ENCODE measurements at regions not wholly inside any gene's neighbourhood (a gene's known extent, or its start where the extent isn't known, plus 50 kb on each side); places are given as distances from the start of the nearest gene placed in this dataset.

DNA sequence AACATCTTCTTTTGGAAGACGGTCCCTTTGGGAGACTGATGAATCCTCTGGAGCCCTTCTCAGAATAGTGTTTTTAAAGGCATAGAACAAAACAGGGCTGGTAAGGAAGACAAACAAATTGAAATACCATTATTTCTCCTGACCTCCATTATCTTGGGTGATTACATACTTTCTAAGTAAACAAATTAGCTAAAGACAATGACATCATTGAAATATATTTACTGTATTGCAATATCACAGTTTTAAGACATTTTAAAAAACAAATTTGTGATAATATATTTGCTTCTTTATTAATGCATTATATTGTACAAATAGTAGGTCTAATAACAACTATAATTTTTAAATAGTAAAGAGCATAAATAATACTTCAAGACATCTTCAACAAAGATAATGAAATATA lies 152.2 kb upstream of the CDK1 start:
- Histone ChIP-seq H3K27ac (ENCODE audit: low read depth, low read length) (no peak overlapping the region), H3K27me3 (ENCODE audit: control insufficient read depth in 3 of 3, insufficient read depth in 3 of 3, low read length in 3 of 3) (no peaks in the 10 kb centered on the region), H3K36me3 (ENCODE audit: control insufficient read depth in 3 of 3, insufficient read depth in 3 of 3, low read length in 3 of 3) (no peaks in the 10 kb centered on the region), H3K9me3 (ENCODE audit: control insufficient read depth in 3 of 3, low read length in 3 of 3) (no peaks in the 10 kb centered on the region), H3K4me1 (ENCODE audit: control insufficient read depth in 3 of 3, insufficient read depth in 3 of 3, low read length in 3 of 3) (no peaks in the 10 kb centered on the region), H3K9ac (ENCODE audit: low read depth in 1 of 3, low read length in 3 of 3) (no peak overlapping the region), H3K4me3 (ENCODE audit: low read length in 3 of 3) (no peak overlapping the region)

DNA sequence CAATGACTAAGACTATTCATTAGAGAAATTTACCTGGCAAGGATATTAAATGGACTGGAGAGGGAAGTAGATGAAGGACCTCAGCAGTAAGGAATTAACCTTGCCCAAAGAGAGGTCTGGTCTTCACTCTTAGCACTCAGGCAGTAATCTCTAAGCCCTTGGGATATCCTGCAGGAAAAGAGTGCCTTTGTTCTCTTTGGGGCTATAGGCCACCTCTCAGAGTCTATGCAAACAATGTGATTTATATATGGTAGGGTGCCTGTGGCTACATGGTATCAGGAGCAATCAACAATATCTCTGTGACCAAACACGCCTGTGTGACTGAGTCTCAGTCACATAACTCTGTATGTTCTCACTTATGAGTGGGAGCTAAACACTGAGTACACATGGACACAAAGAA lies 154.7 kb upstream of the CDK1 start:
- no peaks in the 10 kb centered on the region for H3K4me1 ChIP-seq (ENCODE audit: control insufficient read depth in 3 of 3, insufficient read depth in 3 of 3, low read length in 3 of 3)
- no peaks in the 10 kb centered on the region for H3K9me3 ChIP-seq (ENCODE audit: control insufficient read depth in 3 of 3, low read length in 3 of 3)
- no peak overlapping the region for H3K9ac ChIP-seq (ENCODE audit: low read depth in 1 of 3, low read length in 3 of 3)
- no peak overlapping the region for H3K4me3 ChIP-seq (ENCODE audit: low read length in 3 of 3)
- no peaks in the 10 kb centered on the region for H3K36me3 ChIP-seq (ENCODE audit: control insufficient read depth in 3 of 3, insufficient read depth in 3 of 3, low read length in 3 of 3)
- H3K27ac ChIP-seq (ENCODE audit: low read depth, low read length): no peak overlapping the region
- no peaks in the 10 kb centered on the region for H3K27me3 ChIP-seq (ENCODE audit: control insufficient read depth in 3 of 3, insufficient read depth in 3 of 3, low read length in 3 of 3)

- H3K9me3 ChIP-seq (ENCODE audit: control insufficient read depth in 3 of 3, low read length in 3 of 3): no peaks in the 10 kb centered on the region
These were observed 157.3 kb upstream of the CDK1 start for GRCh38 chr10:60621018-60621417.

GRCh38 chr10:60618861-60619260 lies 159.4 kb upstream of the CDK1 start:
- no peaks in the 10 kb centered on the region for H3K36me3 ChIP-seq (ENCODE audit: control insufficient read depth in 3 of 3, insufficient read depth in 3 of 3, low read length in 3 of 3)
- no peak overlapping the region for H3K4me3 ChIP-seq (ENCODE audit: low read length in 3 of 3)
- no peaks in the 10 kb centered on the region for H3K9me3 ChIP-seq (ENCODE audit: control insufficient read depth in 3 of 3, low read length in 3 of 3)
- no peak overlapping the region for H3K9ac ChIP-seq (ENCODE audit: low read depth in 1 of 3, low read length in 3 of 3)
- no peaks in the 10 kb centered on the region for H3K27me3 ChIP-seq (ENCODE audit: control insufficient read depth in 3 of 3, insufficient read depth in 3 of 3, low read length in 3 of 3)
- no peaks in the 10 kb centered on the region for H3K4me1 ChIP-seq (ENCODE audit: control insufficient read depth in 3 of 3, insufficient read depth in 3 of 3, low read length in 3 of 3)
- no peak overlapping the region for H3K27ac ChIP-seq (ENCODE audit: low read depth, low read length)

More at GRCh38 chr10:60621018-60621417, 157.3 kb upstream of the CDK1 start:
- Histone ChIP-seq H3K4me1 (ENCODE audit: control insufficient read depth in 3 of 3, insufficient read depth in 3 of 3, low read length in 3 of 3) (no peaks in the 10 kb centered on the region), H3K9ac (ENCODE audit: low read depth in 1 of 3, low read length in 3 of 3) (no peak overlapping the region), H3K4me3 (ENCODE audit: low read length in 3 of 3) (no peak overlapping the region), H3K36me3 (ENCODE audit: control insufficient read depth in 3 of 3, insufficient read depth in 3 of 3, low read length in 3 of 3) (no peaks in the 10 kb centered on the region), H3K27ac (ENCODE audit: low read depth, low read length) (no peak overlapping the region), H3K27me3 (ENCODE audit: control insufficient read depth in 3 of 3, insufficient read depth in 3 of 3, low read length in 3 of 3) (no peaks in the 10 kb centered on the region)

GRCh38 chr10:60615541-60615940 lies 162.7 kb upstream of the CDK1 start:
- no peak overlapping the region for H3K27ac ChIP-seq (ENCODE audit: low read depth, low read length)
- H3K9ac ChIP-seq (ENCODE audit: low read depth in 1 of 3, low read length in 3 of 3): no peak overlapping the region
- H3K9me3 ChIP-seq (ENCODE audit: control insufficient read depth in 3 of 3, low read length in 3 of 3): no peaks in the 10 kb centered on the region
- H3K27me3 ChIP-seq (ENCODE audit: control insufficient read depth in 3 of 3, insufficient read depth in 3 of 3, low read length in 3 of 3): no peaks in the 10 kb centered on the region
- no peaks in the 10 kb centered on the region for H3K36me3 ChIP-seq (ENCODE audit: control insufficient read depth in 3 of 3, insufficient read depth in 3 of 3, low read length in 3 of 3)
- H3K4me1 ChIP-seq (ENCODE audit: control insufficient read depth in 3 of 3, insufficient read depth in 3 of 3, low read length in 3 of 3): no peaks in the 10 kb centered on the region
- H3K4me3 ChIP-seq (ENCODE audit: low read length in 3 of 3): no peak overlapping the region

GRCh38 chr10:60614363-60614762 lies 163.9 kb upstream of the CDK1 start:
- Histone ChIP-seq H3K36me3 (ENCODE audit: control insufficient read depth in 3 of 3, insufficient read depth in 3 of 3, low read length in 3 of 3) (no peaks in the 10 kb centered on the region), H3K9me3 (ENCODE audit: control insufficient read depth in 3 of 3, low read length in 3 of 3) (no peaks in the 10 kb centered on the region), H3K9ac (ENCODE audit: low read depth in 1 of 3, low read length in 3 of 3) (no peak overlapping the region), H3K4me3 (ENCODE audit: low read length in 3 of 3) (no peak overlapping the region), H3K4me1 (ENCODE audit: control insufficient read depth in 3 of 3, insufficient read depth in 3 of 3, low read length in 3 of 3) (no peaks in the 10 kb centered on the region), H3K27me3 (ENCODE audit: control insufficient read depth in 3 of 3, insufficient read depth in 3 of 3, low read length in 3 of 3) (no peaks in the 10 kb centered on the region), H3K27ac (ENCODE audit: low read depth, low read length) (no peak overlapping the region)

- Histone ChIP-seq H3K27me3 (ENCODE audit: control insufficient read depth in 3 of 3, insufficient read depth in 3 of 3, low read length in 3 of 3) (no peaks in the 10 kb centered on the region), H3K9me3 (ENCODE audit: control insufficient read depth in 3 of 3, low read length in 3 of 3) (no peaks in the 10 kb centered on the region), H3K4me1 (ENCODE audit: control insufficient read depth in 3 of 3, insufficient read depth in 3 of 3, low read length in 3 of 3) (no peaks in the 10 kb centered on the region), H3K36me3 (ENCODE audit: control insufficient read depth in 3 of 3, insufficient read depth in 3 of 3, low read length in 3 of 3) (no peaks in the 10 kb centered on the region), H3K4me3 (ENCODE audit: low read length in 3 of 3) (no peak overlapping the region), H3K27ac (ENCODE audit: low read depth, low read length) (no peak overlapping the region), H3K9ac (ENCODE audit: low read depth in 1 of 3, low read length in 3 of 3) (no peak overlapping the region)
These were observed 164.8 kb upstream of the CDK1 start for GRCh38 chr10:60613434-60613833.

DNA sequence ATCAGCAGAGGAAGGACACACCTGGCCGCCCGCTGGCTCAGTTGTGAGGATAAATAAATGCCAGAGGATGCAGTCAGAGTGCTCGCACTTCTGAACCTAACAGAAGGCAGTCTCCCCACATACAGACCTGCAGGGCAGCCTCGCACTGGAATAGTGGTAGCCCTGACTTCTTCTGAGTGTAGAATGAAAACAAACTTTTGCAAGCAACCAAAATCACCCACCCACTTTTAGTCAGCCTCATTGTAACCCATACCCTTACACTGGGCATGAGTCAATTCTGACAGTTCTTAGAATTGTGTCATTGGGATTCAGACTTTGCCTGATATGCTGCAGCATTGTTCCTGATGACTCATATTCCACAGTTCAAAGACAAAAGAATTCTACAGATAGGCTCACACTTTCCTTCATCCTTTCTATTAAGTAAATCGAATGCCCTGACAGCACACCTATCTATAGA lies 167.0 kb upstream of the CDK1 start:
- Histone ChIP-seq H3K36me3 (ENCODE audit: control insufficient read depth in 3 of 3, insufficient read depth in 3 of 3, low read length in 3 of 3) (no peaks in the 10 kb centered on the region), H3K4me3 (ENCODE audit: low read length in 3 of 3) (no peak overlapping the region), H3K9me3 (ENCODE audit: control insufficient read depth in 3 of 3, low read length in 3 of 3) (no peaks in the 10 kb centered on the region), H3K9ac (ENCODE audit: low read depth in 1 of 3, low read length in 3 of 3) (no peak overlapping the region), H3K27me3 (ENCODE audit: control insufficient read depth in 3 of 3, insufficient read depth in 3 of 3, low read length in 3 of 3) (no peaks in the 10 kb centered on the region), H3K27ac (ENCODE audit: low read depth, low read length) (no peak overlapping the region), H3K4me1 (ENCODE audit: control insufficient read depth in 3 of 3, insufficient read depth in 3 of 3, low read length in 3 of 3) (no peaks in the 10 kb centered on the region)

GRCh38 chr10:60607372-60607771 lies 170.9 kb upstream of the CDK1 start:
- Histone ChIP-seq H3K36me3 (ENCODE audit: control insufficient read depth in 3 of 3, insufficient read depth in 3 of 3, low read length in 3 of 3) (no peaks in the 10 kb centered on the region), H3K4me1 (ENCODE audit: control insufficient read depth in 3 of 3, insufficient read depth in 3 of 3, low read length in 3 of 3) (no peaks in the 10 kb centered on the region)

GRCh38 chr10:60606343-60607080 lies 171.8 kb upstream of the CDK1 start:
- Histone ChIP-seq H3K9me3 (ENCODE audit: control insufficient read depth in 3 of 3, low read length in 3 of 3) (no peaks in the 10 kb centered on the region), H3K4me3 (ENCODE audit: low read length in 3 of 3) (no peak overlapping the region), H3K27ac (ENCODE audit: low read depth, low read length) (no peak overlapping the region), H3K9ac (ENCODE audit: low read depth in 1 of 3, low read length in 3 of 3) (no peak overlapping the region), H3K27me3 (ENCODE audit: control insufficient read depth in 3 of 3, insufficient read depth in 3 of 3, low read length in 3 of 3) (no peaks in the 10 kb centered on the region), H3K4me1 (ENCODE audit: control insufficient read depth in 3 of 3, insufficient read depth in 3 of 3, low read length in 3 of 3) (no peaks in the 10 kb centered on the region), H3K36me3 (ENCODE audit: control insufficient read depth in 3 of 3, insufficient read depth in 3 of 3, low read length in 3 of 3) (no peaks in the 10 kb centered on the region)

More at GRCh38 chr10:60607372-60607771, 170.9 kb upstream of the CDK1 start:
- Histone ChIP-seq H3K9ac (ENCODE audit: low read depth in 1 of 3, low read length in 3 of 3) (no peak overlapping the region), H3K9me3 (ENCODE audit: control insufficient read depth in 3 of 3, low read length in 3 of 3) (no peaks in the 10 kb centered on the region), H3K27ac (ENCODE audit: low read depth, low read length) (no peak overlapping the region), H3K4me3 (ENCODE audit: low read length in 3 of 3) (no peak overlapping the region), H3K27me3 (ENCODE audit: control insufficient read depth in 3 of 3, insufficient read depth in 3 of 3, low read length in 3 of 3) (no peaks in the 10 kb centered on the region)
